OCI-M2 (cell line): ENCODE measurements at regions not wholly inside any gene's neighbourhood (a gene's known extent, or its start where the extent isn't known, plus 50 kb on each side); places are given as distances from the start of the nearest gene placed in this dataset.

Source experiments
- DNase-seq: peaks from one replicate; lab custom pipeline; 2025; ENCODE audit not compliant: unreplicated experiment; lab: John Stamatoyannopoulos, UW

- DNase-seq: no peak
Observed at GRCh38 chr14:44154874-44155273, 352.2 kb downstream of the FSCB start.

GRCh38 chr14:44154446-44154845 is 352.6 kb downstream of the FSCB start:
- no peak for DNase-seq

GRCh38 chr14:44151130-44151820 is 355.8 kb downstream of the FSCB start:
- DNase-seq: no peak

- DNase-seq: no peak
Observed at GRCh38 chr14:44149597-44149996, 357.5 kb downstream of the FSCB start.

GRCh38 chr14:44142006-44142405 is 365.1 kb downstream of the FSCB start:
- DNase-seq: no peak

- no peak for DNase-seq
Observed at GRCh38 chr14:44135972-44136371, 371.1 kb downstream of the FSCB start.

GRCh38 chr14:44131861-44132260 is 375.2 kb downstream of the FSCB start:
- DNase-seq: no peak

- no peak for DNase-seq
Observed at GRCh38 chr14:44113769-44114730, 393.0 kb downstream of the FSCB start.

GRCh38 chr14:44112774-44113460 is 394.2 kb downstream of the FSCB start:
- no peak for DNase-seq

GRCh38 chr14:44109036-44109435 is 398.0 kb downstream of the FSCB start:
- DNase-seq: no peak

- no peak for DNase-seq
Observed at GRCh38 chr14:44108601-44109000, 398.5 kb downstream of the FSCB start.

GRCh38 chr14:44107156-44107555 is 399.9 kb downstream of the FSCB start:
- no peak for DNase-seq

GRCh38 chr14:44099743-44100488 is 407.2 kb downstream of the FSCB start:
- DNase-seq: no peak

GRCh38 chr14:44081146-44081545 is 425.9 kb downstream of the FSCB start:
- no peak for DNase-seq

- no peak for DNase-seq
Observed at GRCh38 chr14:44070046-44070445, 437.0 kb downstream of the FSCB start.

GRCh38 chr14:44053422-44053821 is 453.7 kb downstream of the FSCB start:
- DNase-seq: no peak

- DNase-seq: no peak
Observed at GRCh38 chr14:44041700-44042099, 465.4 kb downstream of the FSCB start.

- DNase-seq: no peak
Observed at GRCh38 chr14:44040561-44040960, 466.5 kb downstream of the FSCB start.

- no peak for DNase-seq
Observed at GRCh38 chr14:44036248-44036647, 470.8 kb downstream of the FSCB start.

- DNase-seq: no peak
Observed at GRCh38 chr14:44035707-44036106, 471.4 kb downstream of the FSCB start.

GRCh38 chr14:44030831-44031383 is 476.2 kb downstream of the FSCB start:
- no peak for DNase-seq
